GM10248 (cell line): ENCODE measurements at regions not wholly inside any gene's neighbourhood (a gene's known extent, or its start where the extent isn't known, plus 50 kb on each side); places are given as distances from the start of the nearest gene placed in this dataset.

Experiments used
- CTCF ChIA-PET: fragments of 300-600 bp; sonication (Branson Sonifier 250); formaldehyde crosslinking; extraction: SDS; loops from one replicate; lab custom pipeline; 2021; ENCODE audit warnings: antibody characterized with exemption; lab: Yijun Ruan, JAX
- POLR2A ChIA-PET: fragments of 350-650 bp; sonication (Branson Sonifier 250); formaldehyde crosslinking; extraction: SDS; loops from one replicate; lab custom pipeline; 2020; ENCODE audit warnings: antibody characterized with exemption; lab: Yijun Ruan, JAX
- DNase-seq: peaks from one replicate; pipeline ENCODE4 v3.0.0; 2012; ENCODE audit errors: extremely low spot score
- TF ChIP-seq, protein P1 (sequence below): IDR thresholded peaks from 2 replicates; pipeline ENCODE4 v1.5.1; 2012; ENCODE audit warnings: mild to moderate bottlenecking, low read depth; ENCODE audit errors: extremely low read depth, missing control alignments, control extremely low read depth

DNA sequence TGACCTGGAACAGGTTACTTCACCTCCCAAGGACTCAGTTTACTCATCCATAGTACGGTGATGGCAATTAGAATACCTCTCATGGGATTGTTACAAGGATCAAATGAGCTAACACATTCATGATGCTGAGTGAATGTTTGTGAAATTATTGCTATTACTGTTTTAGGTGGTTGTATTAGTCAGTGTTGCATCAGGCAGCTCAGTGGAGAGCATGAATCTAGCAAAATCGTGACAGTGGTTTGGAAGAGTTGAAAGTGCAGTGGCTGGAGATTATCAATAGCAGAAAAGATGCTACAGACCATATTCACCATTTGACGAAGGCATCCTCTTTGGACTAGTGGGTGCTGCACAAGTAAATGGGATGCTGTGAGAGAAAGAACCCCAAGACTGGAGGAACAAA lies 50.4 kb upstream of the CTNNBL1 start:
- ChIA-PET POLR2A (no interaction called here), CTCF (no interaction called here)
- DNase-seq, result no peak
- TF ChIP-seq, protein P1, sequence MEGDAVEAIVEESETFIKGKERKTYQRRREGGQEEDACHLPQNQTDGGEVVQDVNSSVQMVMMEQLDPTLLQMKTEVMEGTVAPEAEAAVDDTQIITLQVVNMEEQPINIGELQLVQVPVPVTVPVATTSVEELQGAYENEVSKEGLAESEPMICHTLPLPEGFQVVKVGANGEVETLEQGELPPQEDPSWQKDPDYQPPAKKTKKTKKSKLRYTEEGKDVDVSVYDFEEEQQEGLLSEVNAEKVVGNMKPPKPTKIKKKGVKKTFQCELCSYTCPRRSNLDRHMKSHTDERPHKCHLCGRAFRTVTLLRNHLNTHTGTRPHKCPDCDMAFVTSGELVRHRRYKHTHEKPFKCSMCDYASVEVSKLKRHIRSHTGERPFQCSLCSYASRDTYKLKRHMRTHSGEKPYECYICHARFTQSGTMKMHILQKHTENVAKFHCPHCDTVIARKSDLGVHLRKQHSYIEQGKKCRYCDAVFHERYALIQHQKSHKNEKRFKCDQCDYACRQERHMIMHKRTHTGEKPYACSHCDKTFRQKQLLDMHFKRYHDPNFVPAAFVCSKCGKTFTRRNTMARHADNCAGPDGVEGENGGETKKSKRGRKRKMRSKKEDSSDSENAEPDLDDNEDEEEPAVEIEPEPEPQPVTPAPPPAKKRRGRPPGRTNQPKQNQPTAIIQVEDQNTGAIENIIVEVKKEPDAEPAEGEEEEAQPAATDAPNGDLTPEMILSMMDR, result no peak

DNA sequence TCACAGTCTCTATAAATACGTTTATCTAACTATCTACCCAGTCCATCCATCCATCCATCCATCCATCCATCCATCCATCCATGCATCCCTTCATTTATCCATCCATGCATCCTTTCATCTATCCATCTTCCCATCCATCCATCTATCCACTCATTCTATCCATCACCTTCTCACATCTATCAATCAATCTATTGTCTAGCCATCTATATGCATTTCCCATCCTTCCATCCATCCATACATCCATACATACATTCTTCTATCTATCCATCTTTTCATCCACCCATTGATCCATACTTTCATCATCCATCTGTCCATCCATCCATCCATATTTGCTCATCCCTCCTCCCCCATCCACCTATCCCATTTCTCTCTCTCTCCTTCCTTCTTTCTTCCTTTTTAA lies 51.6 kb upstream of the CTNNBL1 start:
- TF ChIP-seq, protein P1, result no peak
- no peak for DNase-seq
- CTCF ChIA-PET, result no interaction called here
- POLR2A ChIA-PET, result no interaction called here

DNA sequence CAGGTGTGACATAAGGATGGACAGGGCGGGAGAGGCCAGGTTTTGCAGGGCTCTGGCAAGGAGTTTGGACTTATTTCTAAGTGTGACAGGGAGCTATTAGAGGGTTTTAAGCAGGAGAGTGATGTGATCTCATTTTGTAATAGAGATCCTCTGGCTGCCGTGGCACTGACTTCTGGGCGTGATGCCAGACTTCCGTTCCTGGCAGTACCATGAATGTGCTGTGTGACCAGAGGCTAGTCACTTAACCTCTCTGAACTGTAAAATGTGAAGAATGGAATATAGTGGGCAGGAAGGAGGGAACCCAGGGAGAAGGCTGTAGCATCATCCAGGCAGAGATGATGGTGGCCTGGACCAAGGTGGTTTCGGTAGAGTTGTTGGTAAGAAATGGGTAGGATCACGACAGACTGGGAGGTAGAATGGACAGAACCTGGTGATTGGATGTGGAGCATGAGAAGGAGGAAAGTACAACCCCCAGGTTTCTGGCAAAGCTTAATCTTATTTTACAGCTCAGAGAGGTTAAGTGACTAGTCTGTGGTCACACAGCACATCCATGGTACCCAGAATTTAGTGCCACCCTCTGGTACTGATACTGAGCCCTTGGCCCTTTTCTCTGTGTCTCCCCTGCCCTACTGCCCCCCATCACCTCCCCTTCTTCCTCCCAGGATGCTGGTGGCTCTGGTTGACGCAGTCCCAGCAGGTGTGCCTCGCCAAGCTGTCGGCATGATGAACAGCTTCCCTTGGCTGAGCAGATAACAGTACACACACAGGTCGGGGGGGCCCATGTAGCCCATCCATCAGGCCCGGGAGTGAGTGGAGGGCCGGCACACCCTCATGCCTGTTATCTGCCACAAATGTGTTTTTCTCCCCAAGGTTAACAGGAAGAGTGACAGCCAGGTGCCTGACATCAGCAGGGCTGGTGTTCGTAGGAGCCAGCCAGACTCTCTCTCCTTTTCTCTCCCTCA lies 52.9 kb upstream of the CTNNBL1 start:
- no peak for DNase-seq
- CTCF ChIA-PET, result no interaction called here
- POLR2A ChIA-PET, result no interaction called here
- TF ChIP-seq, protein P1, result no peak

DNA sequence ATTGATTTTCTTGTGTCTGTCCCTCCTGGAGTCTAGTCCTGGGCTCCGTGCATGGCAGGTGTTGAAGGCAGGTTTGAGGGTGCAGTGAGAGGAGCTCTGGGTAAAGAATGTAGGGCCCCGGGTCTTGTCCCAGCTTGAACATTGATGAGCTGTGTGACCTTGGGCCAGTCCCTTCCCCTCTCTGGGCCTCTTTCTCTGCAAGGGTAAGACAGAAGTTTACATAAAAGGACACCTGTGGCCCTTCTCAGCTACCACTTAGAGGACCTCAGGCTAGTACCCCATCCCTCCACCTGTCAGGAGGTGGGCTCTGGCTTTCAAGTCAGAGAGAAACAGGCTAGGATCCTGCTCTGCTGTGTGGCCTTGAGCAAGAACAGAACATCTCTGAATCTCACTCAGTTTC lies 55.3 kb upstream of the CTNNBL1 start:
- POLR2A ChIA-PET, result no interaction called here
- TF ChIP-seq, protein P1, result no peak
- CTCF ChIA-PET, result no interaction called here
- no peak for DNase-seq

DNA sequence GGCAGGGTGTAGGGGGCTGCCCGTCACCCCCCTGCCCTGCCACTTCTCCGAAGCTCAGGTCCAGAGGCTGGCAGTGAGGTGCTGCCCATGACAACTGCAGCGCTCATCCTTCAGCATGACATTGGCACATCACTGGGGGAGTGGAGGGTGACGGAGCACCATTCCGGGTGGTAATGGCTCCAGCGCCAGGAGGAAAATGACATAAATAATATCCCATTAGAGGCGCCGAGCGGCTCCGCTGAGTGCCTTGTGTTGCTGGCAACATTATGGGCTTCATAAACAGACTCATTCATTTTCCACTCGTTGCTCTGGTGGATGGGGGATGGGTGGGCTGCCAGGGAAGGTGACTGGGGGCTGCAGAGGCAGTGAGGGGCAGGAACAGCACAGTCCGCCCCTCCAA lies 56.9 kb upstream of the CTNNBL1 start:
- no peak for DNase-seq
- TF ChIP-seq, protein P1, result no peak
- ChIA-PET CTCF (interaction anchor here (1.2 kb wide), 1 partner anchor 9 kb away, joined by 3 read pairs; no protein-coding TSS in a partner anchor), POLR2A (no interaction called here)

DNA sequence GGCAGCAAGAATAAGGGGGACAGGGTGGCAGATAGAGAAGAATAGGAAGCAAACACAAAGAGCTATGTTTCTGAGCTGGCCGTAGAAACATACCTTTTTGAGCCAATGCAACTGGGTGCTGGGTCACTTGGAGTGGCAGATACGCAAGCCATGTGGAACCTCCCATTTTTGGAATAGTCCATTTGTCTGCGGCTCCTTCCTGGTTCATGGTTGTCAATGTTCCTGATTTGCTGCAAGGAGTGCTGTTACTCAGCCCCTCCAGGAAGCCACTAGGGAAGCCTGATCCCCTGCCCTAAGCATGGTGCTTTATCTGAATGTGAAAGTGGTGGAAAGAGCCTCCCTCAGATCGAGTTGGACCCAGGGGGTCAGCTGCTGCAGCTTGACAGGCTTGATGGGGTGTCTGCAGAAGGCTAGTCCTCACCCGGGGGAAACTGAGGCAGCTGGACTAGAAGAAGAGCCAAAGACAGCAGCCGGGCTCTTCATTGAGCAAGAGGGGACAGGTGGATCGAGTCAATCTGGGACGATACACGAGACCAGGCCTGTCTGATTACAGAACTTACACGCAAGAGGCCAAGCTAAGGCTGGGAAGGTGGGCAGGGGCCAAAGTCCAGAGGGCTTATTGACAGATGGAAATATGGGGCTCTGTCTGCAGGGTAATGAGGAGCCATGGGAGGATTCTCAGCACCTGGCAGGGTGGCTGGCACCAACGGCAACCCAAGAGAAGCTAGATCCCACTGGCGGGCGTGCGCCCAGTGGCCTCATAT lies 57.4 kb upstream of the CTNNBL1 start:
- ChIA-PET CTCF (interaction anchor here (1.2 kb wide), 1 partner anchor 9 kb away, joined by 3 read pairs; no protein-coding TSS in a partner anchor), POLR2A (no interaction called here)

More for the DNA sequence above, 57.4 kb upstream of the CTNNBL1 start:
- TF ChIP-seq, protein P1, result no peak
- DNase-seq, result no peak
